IgD-negative memory B cell (primary cell): ENCODE measurements at regions not wholly inside any gene's neighbourhood (a gene's known extent, or its start where the extent isn't known, plus 50 kb on each side); places are given as distances from the start of the nearest gene placed in this dataset.

Experiments used
- H3K27ac Mint-ChIP-seq, 3 donors: one replicate each; pipeline ENCODE4 v1.8.0; 2020 to 2022; ENCODE audit warnings: mild to moderate bottlenecking in 3 of 3, mixed read lengths in 3 of 3, moderate library complexity in 1 of 3
- H3K27me3 Mint-ChIP-seq: one replicate; pipeline ENCODE4 v1.8.0; 2021; ENCODE audit warnings: mixed read lengths
- H3K36me3 Mint-ChIP-seq: one replicate; pipeline ENCODE4 v1.8.0; 2020; ENCODE audit warnings: mild to moderate bottlenecking, mixed read lengths
- H3K4me1 Mint-ChIP-seq, 3 donors: one replicate each; pipeline ENCODE4 v1.8.0; 2020 to 2022; ENCODE audit warnings: mixed read lengths in 3 of 3, mild to moderate bottlenecking in 1 of 3
- H3K4me3 Mint-ChIP-seq, 4 donors: one replicate each; pipeline ENCODE4 v1.8.0; 2020 to 2022; ENCODE audit warnings: mild to moderate bottlenecking in 4 of 4, mixed read lengths in 4 of 4, moderate library complexity in 3 of 4
- H3K9me3 Mint-ChIP-seq, 3 donors: one replicate each; pipeline ENCODE4 v1.8.0; 2020 to 2021; ENCODE audit warnings: mixed read lengths in 3 of 3, mild to moderate bottlenecking in 1 of 3

DNA sequence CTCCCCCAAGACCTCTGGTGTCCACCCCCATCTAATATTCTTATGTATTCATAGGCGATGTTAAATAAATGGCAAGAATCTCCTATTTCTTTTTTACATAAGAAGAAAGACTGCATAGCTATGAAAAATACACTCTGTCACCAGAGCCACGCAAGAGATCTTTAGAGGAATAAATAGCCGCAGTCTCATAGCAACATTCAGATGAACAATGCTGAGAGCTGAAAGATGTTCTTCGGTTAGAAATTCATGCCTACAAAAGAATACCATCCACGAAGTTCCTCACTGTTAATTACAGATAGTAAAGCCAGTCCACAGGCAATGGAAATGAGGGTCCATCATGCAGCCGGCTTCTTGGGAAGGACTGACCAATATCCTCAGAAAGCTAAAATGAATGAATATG is 76.0 kb upstream of the SOD1 start:
- Mint-ChIP-seq H3K4me3 (no peak overlapping the region), H3K27ac (no peak overlapping the region), H3K27me3 (no peaks in the 10 kb centered on the region), H3K36me3 (no peaks in the 10 kb centered on the region), H3K4me1 (no peaks in the 10 kb centered on the region), H3K9me3 (no peaks in the 10 kb centered on the region)

DNA sequence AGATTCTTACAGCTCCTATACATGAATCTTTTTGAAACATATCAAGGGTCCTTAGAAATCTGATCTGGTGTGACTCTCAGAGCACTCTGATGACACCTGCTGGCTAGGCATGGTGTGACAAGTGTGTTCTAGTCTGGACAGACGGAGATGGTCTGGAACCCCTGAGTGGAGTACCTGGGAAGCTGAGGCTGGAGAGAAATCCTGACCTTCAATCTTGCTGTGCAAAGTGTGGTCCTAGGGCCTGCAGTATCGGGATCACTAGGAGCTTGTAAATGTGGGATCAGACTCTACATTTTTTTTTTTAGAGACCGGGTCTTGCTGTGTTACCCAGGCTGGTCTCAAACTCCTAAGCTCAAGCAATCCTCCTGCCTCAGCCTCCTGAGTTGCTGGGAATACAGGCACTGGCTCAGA is 78.6 kb upstream of the SOD1 start:
- Mint-ChIP-seq H3K27ac (no peak overlapping the region), H3K9me3 (no peaks in the 10 kb centered on the region), H3K4me1 (no peaks in the 10 kb centered on the region), H3K36me3 (no peaks in the 10 kb centered on the region), H3K27me3 (peaks cover 1% of the 10 kb centered on the region), H3K4me3 (no peak overlapping the region)

DNA sequence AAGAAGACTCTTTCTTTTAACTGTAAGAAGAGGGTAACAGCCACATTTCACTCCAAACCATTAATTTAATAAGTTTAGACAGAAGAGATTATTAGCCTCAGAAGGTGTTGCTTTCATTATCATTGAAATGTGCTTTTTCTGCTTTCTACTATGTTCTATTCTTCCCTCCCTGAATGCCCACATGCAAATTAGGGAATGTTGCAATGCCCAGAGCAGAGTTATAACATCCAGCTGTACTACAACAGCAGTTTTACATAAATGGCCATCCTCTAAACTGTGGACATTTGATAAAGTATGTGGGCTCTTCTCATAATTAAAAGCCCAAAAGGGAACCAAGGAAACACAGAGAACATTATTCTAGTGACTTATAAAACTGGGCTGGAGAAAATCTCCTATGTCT is 82.2 kb upstream of the SOD1 start:
- Mint-ChIP-seq H3K9me3 (peaks cover 0 to 6% (median 0%) of the 10 kb centered on the region in 3 donors), H3K4me1 (no peaks in the 10 kb centered on the region), H3K4me3 (no peak overlapping the region), H3K27ac (no peak overlapping the region), H3K36me3 (no peaks in the 10 kb centered on the region), H3K27me3 (peaks cover 1% of the 10 kb centered on the region)

DNA sequence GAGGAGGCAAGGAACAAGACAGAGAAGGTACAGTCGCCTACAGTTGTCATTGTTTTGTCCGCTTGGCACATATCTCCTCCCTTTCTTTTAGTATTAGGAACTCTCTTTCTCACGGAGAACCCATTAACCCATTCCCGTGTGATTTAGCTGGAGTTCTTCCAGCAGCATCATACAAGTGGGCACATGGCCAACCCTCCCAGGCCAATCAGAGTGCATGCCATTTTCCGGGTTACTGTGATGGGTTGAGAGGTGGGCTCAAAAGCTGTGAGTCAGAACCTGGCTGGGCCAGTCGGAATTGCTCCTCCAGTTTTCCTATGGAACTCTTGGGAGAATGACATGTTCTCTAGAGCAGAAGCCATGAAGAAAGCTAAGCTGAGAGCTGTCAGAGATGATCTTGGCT is 83.1 kb upstream of the SOD1 start:
- Mint-ChIP-seq H3K9me3 (peaks cover 0 to 6% (median 0%) of the 10 kb centered on the region in 3 donors), H3K4me1 (no peaks in the 10 kb centered on the region), H3K27me3 (peaks cover 1% of the 10 kb centered on the region), H3K27ac (no peak overlapping the region), H3K4me3 (no peak overlapping the region), H3K36me3 (no peaks in the 10 kb centered on the region)

DNA sequence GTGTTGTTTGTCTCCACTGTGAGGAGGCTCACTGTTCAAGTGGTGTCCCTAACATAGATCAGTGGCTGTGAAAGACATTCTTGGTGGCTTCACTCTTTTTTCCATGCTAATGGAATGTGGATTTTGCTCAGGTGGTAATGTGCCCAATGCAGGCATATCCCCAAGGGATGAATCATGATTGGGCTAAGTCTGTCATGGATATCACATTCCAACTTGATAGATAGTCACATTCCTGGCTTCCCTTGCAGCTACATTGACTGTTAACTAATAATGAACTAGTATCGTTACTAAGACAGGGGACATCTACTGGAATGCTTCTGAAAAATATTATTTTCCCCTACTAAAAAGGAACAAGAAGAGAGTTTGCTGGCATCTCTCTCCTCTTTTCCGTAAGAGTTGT is 86.3 kb upstream of the SOD1 start:
- Mint-ChIP-seq H3K9me3 (peaks cover 0 to 6% (median 0%) of the 10 kb centered on the region in 3 donors), H3K36me3 (peaks cover 1% of the 10 kb centered on the region), H3K4me1 (no peaks in the 10 kb centered on the region), H3K4me3 (no peak overlapping the region), H3K27ac (no peak overlapping the region), H3K27me3 (peaks cover 1% of the 10 kb centered on the region)

DNA sequence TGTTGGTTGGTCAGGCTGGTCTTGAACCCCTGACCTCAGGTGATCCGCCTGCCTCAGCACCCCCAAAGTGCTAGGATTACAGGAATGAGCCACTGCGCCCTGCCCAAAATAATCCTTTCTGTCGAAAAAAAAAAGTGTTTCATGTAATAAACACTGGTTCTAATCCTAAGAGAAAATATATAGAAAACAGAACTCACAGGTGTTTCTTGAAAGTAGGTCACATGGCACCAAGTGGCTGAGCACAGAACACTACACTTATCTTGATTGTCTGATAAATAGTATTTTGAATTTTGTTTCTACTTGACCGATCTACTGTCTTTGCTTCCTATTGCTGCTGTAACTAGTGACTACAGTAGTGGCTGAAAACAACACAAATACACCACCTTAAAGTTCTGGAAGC is 87.6 kb upstream of the SOD1 start:
- no peak overlapping the region for H3K4me3 Mint-ChIP-seq
- no peaks in the 10 kb centered on the region for H3K27me3 Mint-ChIP-seq

DNA sequence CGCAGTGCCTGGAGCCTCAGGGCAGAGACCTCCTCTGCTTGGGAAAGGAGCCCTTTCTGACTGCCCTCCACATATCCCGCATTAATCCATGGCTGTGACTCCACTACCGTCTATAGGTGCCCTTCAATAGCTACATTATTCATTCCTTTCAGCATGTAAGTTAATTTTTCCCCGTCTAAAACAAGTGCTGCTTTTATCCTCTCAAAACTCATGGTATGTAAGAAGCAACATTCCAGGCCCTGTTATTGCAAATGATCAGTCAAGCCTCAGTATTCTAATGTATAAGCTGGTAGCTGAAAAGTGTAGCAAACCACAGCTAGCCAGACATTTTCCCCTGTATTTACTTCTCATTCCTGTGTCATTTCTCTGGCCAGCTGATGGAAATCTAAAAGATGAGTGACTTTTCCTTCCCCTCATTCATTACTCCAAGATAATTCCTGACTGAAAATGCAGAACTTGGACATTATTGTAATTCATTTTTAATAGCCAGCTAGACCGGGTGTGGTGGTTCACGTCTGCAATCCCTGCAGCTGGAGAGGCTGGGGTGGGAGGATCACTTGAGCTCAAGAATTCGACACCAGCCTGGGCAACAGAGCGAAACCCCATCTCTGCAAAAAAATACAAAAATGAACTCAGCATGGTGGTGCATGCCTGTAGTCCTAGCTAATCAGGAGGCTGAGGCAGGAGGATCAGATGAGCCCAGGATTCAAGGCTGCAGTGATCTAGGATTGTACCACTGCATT is 88.5 kb upstream of the SOD1 start:
- H3K27ac Mint-ChIP-seq: no peak overlapping the region
- H3K4me3 Mint-ChIP-seq: no peak overlapping the region
- no peaks in the 10 kb centered on the region for H3K4me1 Mint-ChIP-seq
- H3K27me3 Mint-ChIP-seq: no peaks in the 10 kb centered on the region
- H3K9me3 Mint-ChIP-seq: peaks cover 0 to 6% (median 0%) of the 10 kb centered on the region in 3 donors
- peaks cover 1% of the 10 kb centered on the region for H3K36me3 Mint-ChIP-seq

More for the DNA sequence above, 87.6 kb upstream of the SOD1 start:
- no peak overlapping the region for H3K27ac Mint-ChIP-seq
- H3K4me1 Mint-ChIP-seq: no peaks in the 10 kb centered on the region
- H3K9me3 Mint-ChIP-seq: peaks cover 0 to 6% (median 0%) of the 10 kb centered on the region in 3 donors
- H3K36me3 Mint-ChIP-seq: peaks cover 1% of the 10 kb centered on the region

DNA sequence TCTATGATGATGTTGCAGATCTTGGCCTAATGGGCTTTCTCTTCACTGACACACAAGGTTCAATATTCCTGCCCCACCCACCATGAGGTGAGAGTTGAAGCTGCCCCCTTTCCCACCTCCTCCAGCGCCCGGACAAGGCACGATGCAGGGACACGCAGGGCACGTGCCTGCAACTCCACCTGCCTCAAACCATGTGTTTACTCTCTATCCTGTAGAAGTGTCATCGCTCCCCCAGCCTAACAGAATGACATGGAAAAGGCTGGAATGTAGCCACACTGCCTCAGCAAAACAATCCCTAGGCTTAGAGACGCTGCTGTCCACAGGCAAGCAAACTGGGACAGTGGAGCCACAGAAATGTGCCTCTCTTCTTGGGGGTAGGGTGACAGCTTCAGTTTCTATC is 92.9 kb upstream of the SOD1 start:
- H3K4me1 Mint-ChIP-seq: no peaks in the 10 kb centered on the region
- peaks cover 0 to 2% (median 0%) of the 10 kb centered on the region in 3 donors for H3K9me3 Mint-ChIP-seq
- H3K4me3 Mint-ChIP-seq: no peak overlapping the region
- peaks cover 3% of the 10 kb centered on the region for H3K36me3 Mint-ChIP-seq
- no peak overlapping the region for H3K27ac Mint-ChIP-seq
- no peaks in the 10 kb centered on the region for H3K27me3 Mint-ChIP-seq

DNA sequence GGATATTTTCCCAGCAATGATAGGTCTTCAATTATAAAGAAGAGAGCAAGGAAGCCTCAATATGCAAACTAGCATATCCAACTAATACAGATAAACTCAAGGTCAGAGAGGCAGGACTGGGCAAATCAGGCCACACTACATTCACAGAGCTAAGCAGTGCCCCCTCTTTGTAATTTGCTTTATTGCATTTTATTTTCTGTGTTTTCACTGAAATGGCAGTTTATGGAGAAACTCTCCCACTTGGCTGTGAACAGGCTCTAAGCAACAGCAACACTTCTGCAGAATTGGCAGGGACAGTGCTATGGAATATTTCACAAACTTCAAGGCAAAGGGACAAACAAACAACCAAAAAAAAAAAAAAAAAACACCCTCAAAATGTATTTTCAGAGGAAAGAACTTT is 93.4 kb upstream of the SOD1 start:
- Mint-ChIP-seq H3K36me3 (peaks cover 3% of the 10 kb centered on the region), H3K4me1 (no peaks in the 10 kb centered on the region), H3K27ac (no peak overlapping the region), H3K4me3 (no peak overlapping the region), H3K9me3 (peaks cover 0 to 2% (median 0%) of the 10 kb centered on the region in 3 donors), H3K27me3 (no peaks in the 10 kb centered on the region)

DNA sequence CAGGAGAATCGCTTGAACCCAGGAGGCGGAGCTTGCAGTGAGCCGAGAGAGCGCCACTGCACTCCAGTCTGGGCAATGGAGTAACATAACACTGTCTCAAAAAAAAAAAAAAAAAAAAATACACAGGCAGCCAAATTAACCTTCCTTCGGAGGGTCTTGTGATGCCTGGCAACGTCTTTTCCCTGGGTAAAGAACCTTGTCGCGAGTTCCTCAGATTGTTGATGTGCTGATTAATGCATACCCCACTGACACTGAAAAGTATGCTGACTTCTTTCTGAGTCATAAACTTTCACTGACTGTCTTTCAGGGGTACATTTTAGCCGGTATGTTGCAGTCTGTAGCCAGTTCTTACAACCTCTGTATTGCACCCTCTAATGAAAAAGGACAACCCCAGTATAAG is 95.1 kb upstream of the SOD1 start:
- Mint-ChIP-seq H3K27me3 (no peaks in the 10 kb centered on the region), H3K27ac (no peak overlapping the region), H3K4me3 (no peak overlapping the region), H3K9me3 (peaks cover 0 to 2% (median 0%) of the 10 kb centered on the region in 3 donors), H3K4me1 (peaks cover 0 to 7% (median 2%) of the 10 kb centered on the region in 3 donors), H3K36me3 (peaks cover 2% of the 10 kb centered on the region)

DNA sequence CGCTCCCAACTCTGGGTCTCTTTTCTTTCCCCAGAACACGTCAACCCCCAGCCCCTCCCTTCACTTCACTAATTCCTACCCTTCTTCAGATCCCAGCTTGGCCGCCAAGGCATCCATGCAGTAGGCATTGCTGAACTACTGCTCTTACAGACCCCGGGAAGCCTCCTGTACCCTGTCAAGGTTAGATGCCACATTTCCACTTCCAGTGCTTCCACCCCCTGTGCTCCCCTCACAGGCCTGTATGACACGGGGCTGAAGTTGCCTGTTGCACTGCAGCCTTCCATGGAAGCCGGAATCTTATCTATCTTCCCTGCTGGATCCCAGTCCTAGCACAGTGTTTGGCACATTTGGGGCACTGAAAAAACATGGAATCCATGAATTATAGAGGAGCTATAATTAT is 99.0 kb upstream of the SOD1 start:
- Mint-ChIP-seq H3K36me3 (no peaks in the 10 kb centered on the region), H3K4me3 (peak overlapping the region; percentile 5 to 84 (median 78)), H3K4me1 (peaks cover 2 to 12% (median 9%) of the 10 kb centered on the region in 3 donors), H3K27ac (peak overlapping the region in 1 of 3 donors; percentile 15), H3K27me3 (peaks cover 20% of the 10 kb centered on the region), H3K9me3 (peaks cover 0 to 2% (median 0%) of the 10 kb centered on the region in 3 donors)

DNA sequence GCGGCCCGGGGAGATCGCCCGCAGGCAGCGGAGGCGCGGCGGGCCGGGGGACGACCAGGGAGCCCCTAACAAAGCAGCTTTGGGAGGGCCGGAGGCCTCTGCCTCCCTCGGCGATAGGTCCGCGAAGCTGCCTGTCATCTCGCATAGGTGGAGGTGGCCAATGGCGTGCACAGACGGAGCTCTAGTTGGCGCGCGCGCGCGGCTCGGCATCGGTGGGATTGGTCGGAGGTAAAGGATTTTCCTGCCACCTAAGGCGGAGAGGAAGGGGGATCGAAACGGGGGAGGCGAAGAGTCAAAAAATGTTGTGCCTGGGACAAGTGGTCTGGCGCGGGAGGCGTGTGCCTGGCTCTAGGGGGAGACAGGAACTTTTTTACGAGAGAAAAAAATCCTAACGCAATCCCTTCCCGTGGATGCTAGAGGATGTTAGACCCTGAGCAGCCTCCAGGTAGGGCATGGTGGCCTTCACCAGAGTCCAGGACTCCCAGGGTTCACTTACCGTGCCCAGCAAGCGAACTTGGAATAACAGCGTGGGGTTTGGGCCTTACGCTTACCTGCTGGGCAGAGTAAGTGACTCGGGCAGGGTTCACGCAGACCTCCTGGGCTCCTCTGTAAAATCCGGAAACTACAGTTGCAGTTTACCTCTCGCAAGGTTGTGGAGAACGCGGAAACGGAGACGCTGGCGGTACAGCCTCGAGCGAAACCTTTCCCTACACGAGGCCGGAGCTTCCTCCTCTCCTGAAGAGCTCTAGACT is 99.9 kb upstream of the SOD1 start:
- no peaks in the 10 kb centered on the region for H3K36me3 Mint-ChIP-seq
- peak overlapping the region in 1 of 3 donors; percentile 3 for H3K27ac Mint-ChIP-seq
- H3K4me3 Mint-ChIP-seq: peak overlapping the region; percentile 72 to 95 (median 90)
- H3K9me3 Mint-ChIP-seq: peaks cover 0 to 2% (median 0%) of the 10 kb centered on the region in 3 donors
- peaks cover 2 to 13% (median 12%) of the 10 kb centered on the region in 3 donors for H3K4me1 Mint-ChIP-seq
- peaks cover 24% of the 10 kb centered on the region for H3K27me3 Mint-ChIP-seq

DNA sequence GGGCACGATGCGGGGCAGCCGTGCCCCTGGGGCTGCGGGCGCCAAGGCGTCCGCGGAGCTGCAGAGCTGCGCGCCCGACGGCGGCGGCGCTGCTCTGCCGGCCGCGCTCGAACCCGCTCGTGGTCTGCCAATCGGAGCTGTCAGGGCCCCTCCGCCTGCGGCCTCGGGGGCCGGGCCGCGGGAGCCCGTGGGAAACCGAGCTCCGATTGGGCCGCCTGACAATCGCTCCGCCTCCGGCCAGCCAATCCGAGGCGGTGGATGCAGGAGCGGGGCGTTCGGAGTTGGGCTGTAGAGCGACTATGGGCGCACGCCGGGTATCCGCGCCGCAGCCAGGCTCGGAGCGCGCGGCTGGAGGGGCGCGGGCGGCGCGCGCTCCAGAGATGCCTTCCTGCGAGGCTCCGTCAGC is 100.5 kb upstream of the SOD1 start:
- Mint-ChIP-seq H3K4me3 (peak overlapping the region in 2 of 4 donors; percentile 72 to 86), H3K9me3 (peaks cover 0 to 2% (median 0%) of the 10 kb centered on the region in 3 donors), H3K27ac (peak overlapping the region in 1 of 3 donors; percentile 3), H3K36me3 (no peaks in the 10 kb centered on the region), H3K27me3 (peaks cover 24% of the 10 kb centered on the region), H3K4me1 (peaks cover 2 to 18% (median 12%) of the 10 kb centered on the region in 3 donors)

DNA sequence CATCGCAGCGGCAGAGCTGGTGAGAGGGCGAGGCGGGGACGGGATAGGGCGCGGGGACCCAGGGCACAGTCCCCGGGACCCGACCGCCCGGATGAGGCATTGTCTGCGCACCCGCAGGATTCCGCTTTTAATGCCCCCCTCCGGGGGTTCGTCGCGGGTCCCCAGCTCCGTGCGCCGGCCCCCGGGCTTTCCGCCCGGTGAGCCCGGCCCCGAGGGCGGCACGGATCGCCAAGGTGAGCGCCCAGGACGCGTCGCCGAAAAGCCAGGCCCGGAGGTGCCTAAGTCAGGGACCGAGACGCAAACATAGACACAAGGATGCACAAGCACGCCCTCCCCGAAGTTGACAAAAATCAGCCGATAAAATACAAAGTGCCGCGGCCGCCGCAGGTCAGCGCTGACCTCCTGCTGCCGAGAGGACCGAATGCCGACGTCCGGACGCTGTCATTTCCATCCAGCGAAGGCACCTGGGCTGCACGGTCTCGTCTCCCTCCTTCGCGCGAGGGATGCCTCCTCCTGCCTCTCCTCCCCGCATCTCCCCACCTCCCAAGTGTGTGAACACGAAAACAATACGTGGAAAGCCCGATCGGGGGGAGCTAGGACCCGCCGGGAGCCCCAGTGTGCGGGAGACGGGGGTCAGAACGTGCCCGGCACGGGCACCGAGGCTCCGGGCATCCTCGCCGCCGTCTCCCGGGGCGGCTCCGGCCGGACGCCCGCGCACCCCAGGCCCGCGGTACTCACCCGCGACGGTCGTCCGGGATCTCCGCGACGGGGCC is 101.1 kb upstream of the SOD1 start:
- peaks cover 0 to 2% (median 0%) of the 10 kb centered on the region in 3 donors for H3K9me3 Mint-ChIP-seq
- H3K36me3 Mint-ChIP-seq: no peaks in the 10 kb centered on the region
- H3K4me3 Mint-ChIP-seq: peak overlapping the region; percentile 57 to 81 (median 65)
- no peak overlapping the region for H3K27ac Mint-ChIP-seq
- H3K4me1 Mint-ChIP-seq: peaks cover 2 to 18% (median 12%) of the 10 kb centered on the region in 3 donors
- H3K27me3 Mint-ChIP-seq: peaks cover 26% of the 10 kb centered on the region
